ENCODE measurements at regions not wholly inside any gene's neighbourhood (a gene's known extent, or its start where the extent isn't known, plus 50 kb on each side); places are given as distances from the start of the nearest gene placed in this dataset.

DNA sequence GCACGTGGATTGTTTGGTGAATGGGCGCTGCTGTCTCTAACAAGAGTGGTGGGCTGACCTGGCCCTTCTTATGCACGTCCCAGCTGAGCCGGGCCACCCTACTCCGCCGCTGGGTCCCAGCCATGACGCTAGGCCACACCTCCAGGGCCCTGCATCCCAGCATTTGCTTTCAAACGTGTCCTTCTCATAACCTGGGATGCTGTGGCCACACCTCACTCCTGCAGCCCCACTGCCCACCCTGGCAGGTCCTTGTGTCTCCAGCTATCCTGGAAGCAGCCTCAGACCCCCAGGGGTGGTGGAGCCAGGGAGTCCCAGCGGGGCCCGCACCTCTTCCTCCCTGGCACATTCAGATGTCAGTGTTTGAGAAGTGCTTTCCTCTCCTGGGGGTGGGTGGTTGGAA lies 168.6 kb downstream of the IRF8 start:
- Histone ChIP-seq H3K36me3 (no peaks in the 10 kb centered on the region), H3K27ac (no peak overlapping the region), H3K27me3 (peaks cover 0 to 30% (median 0%) of the 10 kb centered on the region in 3 donors), H3K4me3 (no peak overlapping the region), H3K9me3 (no peaks in the 10 kb centered on the region), H3K4me1 (no peaks in the 10 kb centered on the region)
- WGBS, 5 donors, result 78 to 87% (median 84%) methylated on average over 10 of the region's 10 CpGs
- intact Hi-C loops (cut with DNase I; ENCODE audit: low total_unique reads), result no loop called here
- TF ChIP-seq POLR2A (IDR thresholded peaks at IDR 0.05) (no peak), EP300 (IDR thresholded peaks at IDR 0.05) (no peak), POLR2AphosphoS5 (IDR thresholded peaks at IDR 0.05) (no peak)
- no peak for DNase-seq

DNA sequence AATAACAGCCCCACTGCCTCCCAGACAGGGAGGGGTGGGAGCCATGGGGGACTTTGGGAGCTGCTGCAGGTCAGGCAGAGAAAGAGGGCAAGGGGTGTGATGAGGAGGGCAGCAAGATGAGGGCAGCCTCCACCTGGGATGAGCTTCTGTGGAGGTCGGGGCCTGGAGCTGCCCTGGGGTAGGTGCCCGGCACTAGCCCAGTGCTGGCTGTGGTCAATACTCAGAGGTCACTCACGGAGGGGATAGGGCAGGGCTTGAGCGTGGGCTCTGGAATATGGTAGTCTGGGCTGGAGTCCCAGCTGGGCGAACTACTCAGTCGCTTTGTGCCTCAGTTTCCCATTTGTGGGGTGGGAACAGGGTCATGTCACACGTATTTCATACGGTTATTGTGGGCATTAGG lies 169.0 kb downstream of the IRF8 start:
- peaks cover 0 to 2% (median under 1%) of the 10 kb centered on the region in 4 donors for H3K4me1 ChIP-seq
- intact Hi-C loops (cut with DNase I; ENCODE audit: low total_unique reads), result no loop called here
- H3K36me3 ChIP-seq, result no peaks in the 10 kb centered on the region
- H3K27ac ChIP-seq, result no peak overlapping the region
- H3K4me3 ChIP-seq, result no peak overlapping the region
- DNase-seq, result no peak
- no peak for TF ChIP-seq EP300 (IDR thresholded peaks at IDR 0.05)
- no peak for TF ChIP-seq POLR2A (IDR thresholded peaks at IDR 0.05)
- TF ChIP-seq CTCF (IDR thresholded peaks at IDR 0.05), result no peak
- TF ChIP-seq POLR2AphosphoS5 (IDR thresholded peaks at IDR 0.05), result no peak
- no peaks in the 10 kb centered on the region for H3K9me3 ChIP-seq
- 78 to 95% (median 87%) methylated on average over 6 to 8 of the region's 8 CpGs for WGBS, 5 donors
- peaks cover 0 to 30% (median 0%) of the 10 kb centered on the region in 3 donors for H3K27me3 ChIP-seq

GRCh38 chr16:86068722-86069121 lies 169.8 kb downstream of the IRF8 start:
- no peaks in the 10 kb centered on the region for H3K9me3 ChIP-seq
- H3K4me3 ChIP-seq, result no peak overlapping the region
- TF ChIP-seq EP300 (IDR thresholded peaks at IDR 0.05), result no peak
- TF ChIP-seq POLR2A (IDR thresholded peaks at IDR 0.05), result no peak
- no peak for TF ChIP-seq CTCF (IDR thresholded peaks at IDR 0.05)
- no peak for TF ChIP-seq POLR2AphosphoS5 (IDR thresholded peaks at IDR 0.05)
- intact Hi-C loops (cut with DNase I; ENCODE audit: low total_unique reads), result no loop called here
- no peaks in the 10 kb centered on the region for H3K36me3 ChIP-seq
- no peak overlapping the region for H3K27ac ChIP-seq
- no peak for DNase-seq
- H3K27me3 ChIP-seq, result peaks cover 0 to 30% (median 5%) of the 10 kb centered on the region in 3 donors
- 91 to 95% (median 95%) methylated on average over 8 of the region's 8 CpGs for WGBS, 5 donors
- H3K4me1 ChIP-seq, result peaks cover 0 to 6% (median 3%) of the 10 kb centered on the region in 4 donors

GRCh38 chr16:86069736-86070298 lies 170.9 kb downstream of the IRF8 start:
- no peak for DNase-seq
- no peak for TF ChIP-seq CTCF (IDR thresholded peaks at IDR 0.05)
- no peak for TF ChIP-seq EP300 (IDR thresholded peaks at IDR 0.05)
- 65 to 74% (median 69%) methylated on average over 11 to 21 of the region's 21 CpGs for WGBS, 5 donors
- Histone ChIP-seq H3K27me3 (peaks cover 0 to 30% (median 5%) of the 10 kb centered on the region in 3 donors), H3K4me1 (peaks cover 0 to 6% (median 4%) of the 10 kb centered on the region in 4 donors), H3K27ac (no peak overlapping the region), H3K4me3 (no peak overlapping the region), H3K36me3 (no peaks in the 10 kb centered on the region), H3K9me3 (no peaks in the 10 kb centered on the region)
- intact Hi-C loops (cut with DNase I; ENCODE audit: low total_unique reads), result loop anchor here (5.0 kb wide), 1 partner anchor 452 kb away; no protein-coding TSS in a partner anchor

DNA sequence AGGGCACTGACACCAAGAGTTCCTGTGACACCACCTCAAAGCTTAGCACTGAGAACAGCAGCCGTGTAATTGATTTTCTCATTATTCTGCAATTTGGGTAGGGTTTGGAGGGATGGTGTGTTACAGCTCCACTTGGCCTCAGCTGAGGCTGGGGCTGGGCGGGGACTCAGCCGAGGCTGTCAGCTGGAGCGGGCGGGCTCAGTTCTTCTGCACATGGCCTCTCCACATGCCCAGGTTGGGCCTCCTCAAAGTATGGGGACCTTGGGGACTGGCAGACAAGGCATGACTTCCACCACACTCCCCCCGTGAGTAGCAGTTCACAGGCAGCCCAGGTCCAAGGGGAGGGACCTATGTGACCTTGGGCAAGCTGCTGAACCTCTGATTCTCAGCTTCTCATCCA lies 171.5 kb downstream of the IRF8 start:
- intact Hi-C loops (cut with DNase I; ENCODE audit: low total_unique reads), result loop anchor here (5.0 kb wide), 1 partner anchor 452 kb away; no protein-coding TSS in a partner anchor
- WGBS, 5 donors, result 19 to 74% (median 60%) methylated on average over 5 to 6 of the region's 6 CpGs
- H3K36me3 ChIP-seq, result no peaks in the 10 kb centered on the region
- peaks cover 0 to 7% (median 4%) of the 10 kb centered on the region in 4 donors for H3K4me1 ChIP-seq
- no peak overlapping the region for H3K4me3 ChIP-seq
- no peak for TF ChIP-seq POLR2A (IDR thresholded peaks at IDR 0.05)
- no peak for TF ChIP-seq CTCF (IDR thresholded peaks at IDR 0.05)
- no peak for TF ChIP-seq EP300 (IDR thresholded peaks at IDR 0.05)
- TF ChIP-seq POLR2AphosphoS5 (IDR thresholded peaks at IDR 0.05), result no peak
- H3K27me3 ChIP-seq, result peaks cover 0 to 30% (median 5%) of the 10 kb centered on the region in 3 donors
- no peak overlapping the region for H3K27ac ChIP-seq
- DNase-seq, result no peak
- no peaks in the 10 kb centered on the region for H3K9me3 ChIP-seq
